Fibroblast of skin of right quadriceps (primary cell): ENCODE measurements at regions not wholly inside any gene's neighbourhood (a gene's known extent, or its start where the extent isn't known, plus 50 kb on each side); places are given as distances from the start of the nearest gene placed in this dataset.

ENCODE experiments used
- DNase-seq: peaks from one replicate; pipeline ENCODE4 v3.0.0-alpha.2; 2013

DNA sequence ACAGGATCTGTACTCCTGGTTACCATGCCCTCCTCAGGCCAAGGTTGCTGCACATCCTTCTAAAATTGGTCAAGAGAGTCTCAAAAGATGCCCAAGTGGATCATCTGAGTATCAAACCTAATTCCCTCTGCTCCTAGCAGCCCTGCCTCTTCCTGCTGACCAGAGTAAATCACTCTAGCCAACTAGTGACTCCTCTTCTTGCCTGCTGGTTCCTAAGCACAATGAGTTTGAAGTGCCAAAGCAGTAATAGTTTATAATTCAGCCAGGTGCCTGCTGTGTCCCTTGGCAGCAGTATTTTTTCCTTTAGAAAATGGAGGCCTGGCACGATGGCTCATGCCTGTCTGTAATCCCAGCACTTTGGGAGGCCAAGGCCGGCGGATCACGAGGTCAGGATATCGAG lies 137.9 kb upstream of the CAMK1G start:
- no peak for DNase-seq

DNA sequence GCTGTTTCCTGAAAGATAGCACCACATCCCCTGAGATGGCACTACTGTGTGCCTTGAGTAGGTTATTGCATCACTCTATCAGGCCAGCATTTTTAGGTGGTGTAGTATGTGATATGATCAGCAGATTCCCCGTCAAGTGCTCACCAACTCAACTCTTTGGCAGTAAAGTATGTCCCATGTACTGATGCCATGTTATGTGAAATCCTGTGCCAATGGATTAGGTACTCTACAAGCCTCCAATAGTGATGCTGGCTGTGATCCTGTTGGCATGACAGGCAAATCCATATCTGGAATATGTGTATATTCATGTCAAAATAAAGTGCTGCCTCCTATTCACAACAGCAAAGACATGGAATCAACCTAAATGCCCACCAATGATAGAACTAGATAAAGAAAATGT lies 137.2 kb upstream of the CAMK1G start:
- DNase-seq: no peak

DNA sequence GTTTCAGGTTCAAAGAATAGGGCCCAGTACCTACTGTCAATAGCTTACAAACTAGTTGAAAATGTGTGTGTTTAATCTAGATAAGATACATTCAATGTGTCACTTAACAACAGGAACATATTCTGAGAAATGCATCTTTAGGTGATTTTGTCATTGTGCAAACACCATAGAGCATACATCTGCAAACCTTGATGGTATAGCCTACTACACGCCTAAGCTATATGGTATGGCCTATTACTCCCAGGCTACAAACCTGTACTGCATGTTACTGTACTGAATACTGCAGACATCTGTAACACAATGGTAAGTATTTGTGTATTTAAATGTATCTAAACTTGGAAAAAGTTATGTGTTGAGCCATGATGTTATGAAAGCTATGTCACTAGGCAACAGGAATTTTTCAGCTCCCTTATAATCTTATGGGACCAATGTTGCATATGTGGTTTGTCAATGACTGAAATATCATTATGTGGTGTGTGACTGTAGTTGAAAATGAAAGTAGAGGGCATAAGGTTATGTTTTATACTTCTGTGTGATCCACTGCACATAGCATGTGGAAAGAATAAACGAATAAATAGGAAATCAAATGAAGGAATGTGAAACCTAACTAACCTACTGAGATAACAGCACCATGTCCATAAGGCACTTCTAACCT lies 129.0 kb upstream of the CAMK1G start:
- DNase-seq: peak; percentile 64

DNA sequence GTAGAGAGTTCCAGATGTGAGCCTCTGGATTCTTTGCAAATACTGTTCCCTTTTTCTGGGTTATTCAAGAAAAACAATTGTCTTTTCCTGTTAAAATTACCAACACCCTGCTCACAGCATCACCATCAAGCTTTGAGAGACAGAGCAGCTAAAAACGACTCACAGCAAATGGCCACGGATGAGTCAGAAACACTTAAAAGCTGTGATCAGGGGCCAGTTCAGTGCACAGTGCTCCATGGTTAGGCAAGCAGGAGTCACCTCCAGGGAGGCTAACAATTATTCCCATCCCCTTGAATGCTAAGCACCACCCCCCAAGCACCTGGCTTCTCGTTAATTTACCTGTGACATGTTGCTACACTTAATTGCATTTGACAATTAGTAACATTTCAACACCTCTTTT lies 128.4 kb upstream of the CAMK1G start:
- DNase-seq: peak; percentile 65

DNA sequence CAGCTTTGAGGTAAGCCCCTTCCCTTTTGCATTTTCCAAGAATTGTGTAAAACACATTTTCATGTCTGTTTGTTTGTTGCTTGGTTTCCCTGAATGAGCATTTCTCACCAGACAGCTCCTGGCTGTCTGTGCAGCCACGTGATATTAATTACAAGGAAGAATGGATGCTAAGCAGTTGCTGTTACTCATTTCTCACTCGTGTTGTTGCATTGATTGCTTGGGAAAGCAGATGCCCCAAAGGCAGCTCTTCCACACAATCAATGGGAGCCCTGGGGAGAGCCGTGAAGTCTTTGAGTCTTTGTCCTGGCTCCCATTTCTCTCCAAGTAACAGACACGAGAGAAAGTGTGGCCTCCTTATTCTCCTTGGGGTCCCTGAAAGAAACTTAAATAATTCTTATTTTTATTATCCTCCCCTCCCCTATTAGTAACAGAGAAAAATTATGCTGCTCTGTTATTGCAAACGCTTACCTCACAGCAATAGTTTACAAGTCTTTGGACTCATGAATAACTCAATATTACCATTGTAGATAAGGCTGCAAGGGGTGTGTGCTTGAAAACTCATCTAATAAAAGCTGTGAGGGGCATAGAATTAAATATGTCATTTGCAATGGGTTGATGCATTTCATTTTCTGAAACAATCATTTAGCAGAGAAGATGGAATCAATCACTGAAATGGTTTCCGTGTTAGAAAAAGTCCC lies 127.7 kb upstream of the CAMK1G start:
- DNase-seq: peak; percentile 31

DNA sequence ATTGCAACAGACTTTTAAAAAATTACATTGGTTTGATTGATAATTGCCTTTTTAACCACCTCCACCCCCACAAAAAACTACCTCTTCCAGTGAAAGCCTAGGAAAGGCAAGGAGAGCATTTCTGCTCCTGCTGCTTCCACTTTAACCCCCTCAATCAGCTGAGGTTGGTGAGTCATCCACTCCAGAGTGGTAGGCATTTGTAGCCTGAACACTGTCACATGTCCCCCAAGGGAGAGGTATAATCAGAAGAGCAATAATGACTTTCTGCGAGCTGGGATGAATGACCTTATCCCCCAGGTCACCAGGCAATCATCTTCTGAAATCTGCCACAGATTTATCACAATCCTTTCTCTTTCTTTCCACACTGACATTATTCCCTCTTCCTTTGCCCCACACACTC lies 126.6 kb upstream of the CAMK1G start:
- DNase-seq: peak; percentile 68

DNA sequence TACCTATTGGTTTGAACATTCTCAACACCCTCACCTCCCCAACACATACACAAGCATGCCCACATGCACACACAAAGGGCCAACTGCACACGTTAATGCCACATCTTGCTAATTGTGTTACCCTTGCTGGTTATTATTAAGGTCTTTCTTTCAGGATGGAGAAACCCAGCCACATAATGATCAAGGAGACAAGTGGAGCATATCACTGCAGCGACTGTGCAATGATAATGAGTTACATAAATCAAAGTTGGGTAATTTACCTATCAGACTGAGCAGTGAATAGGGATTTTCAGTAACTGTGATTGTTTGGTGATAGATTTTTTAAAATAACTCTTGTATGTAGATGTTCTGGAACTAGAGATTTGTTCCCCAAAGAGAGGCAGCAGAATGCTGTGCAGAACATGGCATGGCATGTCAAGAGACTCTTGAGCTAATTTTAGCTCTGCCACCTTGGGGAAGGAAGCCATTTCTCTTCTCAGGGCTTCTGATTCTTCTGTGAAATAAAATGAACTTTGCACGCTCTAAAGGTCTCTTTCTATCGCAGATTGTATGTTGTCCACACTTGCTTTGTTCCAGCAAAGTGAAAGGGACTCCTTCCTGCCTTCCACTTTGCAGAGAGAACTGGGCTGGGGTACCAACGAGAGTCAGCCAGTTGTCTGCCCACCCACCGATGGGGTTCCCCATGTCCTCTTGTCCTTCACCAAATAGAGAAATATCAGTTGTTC lies 126.0 kb upstream of the CAMK1G start:
- no peak for DNase-seq

DNA sequence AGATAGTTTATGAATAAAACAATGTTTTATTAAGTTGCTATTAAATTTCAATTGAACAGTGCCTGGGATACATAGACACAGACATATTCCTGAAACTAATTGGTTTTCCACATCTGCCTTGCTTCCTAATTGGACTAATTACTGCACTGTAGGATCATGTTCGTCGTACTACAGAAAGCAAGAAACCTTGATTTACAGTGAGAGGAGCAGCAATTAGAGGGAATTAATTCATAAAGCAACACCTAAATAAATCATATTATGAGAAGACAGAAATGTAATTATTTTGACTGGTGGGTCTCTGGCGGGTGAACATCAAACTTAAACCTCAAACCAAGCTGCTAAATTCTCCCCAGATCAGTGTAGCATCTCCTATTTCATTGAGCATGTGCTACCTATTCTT lies 124.6 kb upstream of the CAMK1G start:
- DNase-seq: no peak

DNA sequence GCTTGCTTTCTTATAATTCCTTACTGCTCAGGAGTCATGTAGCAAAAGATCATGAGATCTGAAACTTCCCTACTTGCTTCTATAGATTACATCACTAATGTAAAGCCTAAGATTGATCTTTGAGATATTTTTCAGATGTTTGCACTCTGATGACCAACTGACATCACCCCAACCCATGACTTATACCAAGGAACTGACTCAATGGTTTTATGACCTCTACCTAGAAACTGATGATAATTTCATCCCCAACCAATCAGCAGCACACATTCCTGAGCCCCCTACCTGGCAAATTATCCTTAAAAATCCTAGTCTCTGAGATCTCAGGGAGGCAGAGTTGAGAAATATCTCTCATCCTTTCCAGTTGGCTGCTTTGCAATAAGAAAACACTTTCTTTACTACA lies 122.3 kb upstream of the CAMK1G start:
- no peak for DNase-seq

DNA sequence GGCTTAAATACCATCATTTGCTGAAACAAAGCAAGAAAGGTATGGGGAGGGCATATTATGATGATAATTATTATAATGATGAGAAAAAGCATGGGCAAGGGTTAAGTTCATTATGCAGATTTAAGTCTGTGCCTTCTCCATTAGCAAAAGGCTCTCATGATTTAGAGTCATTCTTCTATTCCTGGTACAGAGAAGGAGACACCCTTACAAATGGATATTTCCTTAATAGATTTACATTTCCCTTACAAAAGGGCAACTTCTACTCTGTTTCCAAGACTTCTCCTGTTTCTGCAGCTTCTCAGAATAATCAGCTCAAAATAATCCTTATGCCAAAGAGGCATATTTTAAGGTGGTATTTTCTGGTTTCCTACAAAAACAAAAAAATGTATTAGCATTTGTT lies 121.1 kb upstream of the CAMK1G start:
- DNase-seq: no peak

DNA sequence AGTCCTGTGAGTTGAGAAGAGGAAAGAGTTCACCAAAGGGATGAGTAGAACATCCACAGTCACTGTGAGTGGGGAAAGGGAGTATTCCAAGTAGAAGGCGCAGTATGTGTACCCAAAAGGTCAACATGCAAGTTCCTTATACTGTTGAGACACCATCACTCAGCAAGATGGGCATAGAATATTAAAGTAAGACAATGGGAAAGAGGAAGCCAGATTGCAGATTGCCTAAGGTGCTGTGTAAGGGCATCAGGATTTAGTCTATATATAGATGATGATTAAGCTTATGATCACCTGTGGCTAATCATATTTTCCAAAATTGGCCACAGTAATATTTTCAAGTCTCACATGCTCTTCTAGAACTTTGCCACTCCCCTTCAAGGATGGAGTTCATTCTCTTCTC lies 120.1 kb upstream of the CAMK1G start:
- no peak for DNase-seq

DNA sequence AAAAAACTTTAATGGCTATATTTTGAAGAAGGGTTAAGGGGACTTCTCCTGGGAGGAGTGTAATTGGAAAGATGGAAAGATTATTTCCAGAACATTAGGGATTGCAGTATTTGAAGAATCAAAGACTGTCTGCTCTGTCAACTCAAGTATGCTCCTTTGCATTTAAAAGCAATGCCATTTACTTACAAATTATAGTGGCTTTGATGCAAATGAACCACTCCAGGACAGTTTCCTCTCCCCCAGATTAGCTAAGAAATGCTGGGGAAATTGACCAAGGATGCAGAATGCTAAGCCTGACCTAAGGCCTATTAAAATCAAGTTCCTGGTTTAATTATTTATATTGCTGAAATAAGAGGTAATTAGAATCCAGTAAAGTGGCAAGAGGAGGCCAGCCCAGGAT lies 110.5 kb upstream of the CAMK1G start:
- DNase-seq: no peak

DNA sequence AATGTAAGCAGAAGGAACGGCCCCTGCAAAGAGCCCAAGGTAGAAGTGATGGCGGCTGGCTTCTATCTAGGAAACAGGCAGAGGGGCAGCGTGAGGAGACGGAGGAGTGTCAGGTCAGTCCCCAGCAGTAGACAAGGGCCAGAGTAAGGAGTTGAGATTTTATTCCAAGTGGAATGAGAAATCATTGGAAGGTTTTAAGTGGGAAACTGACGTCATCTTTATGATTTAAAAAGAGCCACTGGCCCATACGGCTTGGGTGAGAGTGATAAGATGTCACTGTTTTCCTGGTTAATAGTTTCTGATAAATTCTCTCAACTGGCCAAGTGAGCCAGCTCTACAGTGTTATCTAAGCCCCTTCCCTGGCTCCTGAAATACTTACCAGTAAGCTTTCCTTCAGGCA lies 103.2 kb upstream of the CAMK1G start:
- no peak for DNase-seq

DNA sequence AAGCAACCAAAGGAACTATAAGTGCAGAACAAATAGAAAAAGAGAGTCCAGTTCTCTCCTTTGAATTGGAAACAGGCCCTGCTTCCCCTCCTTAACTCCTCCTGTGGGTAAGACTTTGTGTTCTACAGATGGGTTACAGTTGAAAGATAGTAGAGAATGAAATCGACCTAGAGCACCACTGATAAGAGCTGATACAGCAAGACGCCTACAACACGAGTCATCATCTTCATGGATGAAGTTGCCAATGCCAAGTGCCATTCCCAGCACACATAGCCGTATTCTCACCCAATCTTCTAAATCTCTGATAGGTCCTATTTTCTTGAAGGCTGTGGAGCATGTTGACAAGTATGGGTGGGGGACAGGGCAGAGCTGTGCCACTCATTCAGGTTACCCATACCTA lies 99.8 kb upstream of the CAMK1G start:
- no peak for DNase-seq

DNA sequence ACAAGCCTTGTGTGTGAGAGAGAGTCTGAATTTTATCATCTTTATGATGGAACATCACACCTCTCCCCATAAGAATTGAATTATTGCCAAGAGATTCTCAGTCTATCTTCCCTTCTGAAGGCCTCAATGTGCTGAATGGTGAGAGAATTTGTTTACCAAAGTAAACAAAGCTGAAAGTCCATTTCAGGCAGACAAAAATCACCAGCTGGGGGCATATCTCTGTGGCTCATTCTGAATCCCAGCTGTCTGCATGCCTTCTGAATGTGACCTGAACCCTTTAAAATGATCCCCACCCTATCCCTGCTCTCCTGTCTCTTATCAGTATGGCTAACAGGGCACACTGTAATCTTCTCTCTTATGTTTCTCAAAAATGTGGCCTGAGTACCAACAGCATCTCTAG lies 99.1 kb upstream of the CAMK1G start:
- DNase-seq: no peak

DNA sequence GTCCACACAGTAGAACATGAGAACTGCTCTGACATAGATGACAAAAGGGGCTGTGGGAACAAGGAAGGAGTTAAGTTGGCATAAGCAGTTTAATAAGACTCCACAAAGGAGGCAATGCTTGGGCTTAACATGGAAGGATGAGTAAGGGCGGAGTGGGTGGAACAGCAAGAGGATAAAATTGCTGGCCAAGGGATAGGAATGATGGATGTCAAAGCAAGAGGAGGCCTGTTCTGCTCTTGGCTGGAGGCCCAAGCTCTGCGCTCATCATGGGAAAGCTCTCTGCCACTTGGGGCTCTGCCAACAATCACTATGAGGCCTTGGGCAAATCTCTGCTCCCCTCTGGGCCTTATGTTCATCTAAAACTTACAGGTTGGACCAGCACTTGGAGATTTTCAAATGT lies 98.3 kb upstream of the CAMK1G start:
- peak; percentile 72 for DNase-seq

DNA sequence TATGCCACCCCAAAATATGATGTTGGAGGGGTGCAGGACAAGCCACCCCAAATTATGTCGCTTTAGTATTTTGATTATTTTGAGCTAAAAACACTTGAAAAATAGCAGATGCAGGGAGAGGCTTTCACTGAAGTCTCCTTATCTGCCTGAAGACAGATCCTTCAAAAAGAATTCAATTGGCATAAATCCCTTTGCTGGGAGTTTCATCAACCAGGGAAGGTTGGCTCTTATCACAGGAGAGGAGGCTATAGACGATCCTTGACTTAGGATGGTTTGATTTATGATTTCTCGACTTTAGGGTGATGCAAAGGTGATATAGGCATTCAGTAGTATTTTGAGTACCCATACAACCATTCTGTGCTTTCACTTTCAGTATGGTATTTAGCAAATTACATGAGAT lies 97.8 kb upstream of the CAMK1G start:
- DNase-seq: no peak

DNA sequence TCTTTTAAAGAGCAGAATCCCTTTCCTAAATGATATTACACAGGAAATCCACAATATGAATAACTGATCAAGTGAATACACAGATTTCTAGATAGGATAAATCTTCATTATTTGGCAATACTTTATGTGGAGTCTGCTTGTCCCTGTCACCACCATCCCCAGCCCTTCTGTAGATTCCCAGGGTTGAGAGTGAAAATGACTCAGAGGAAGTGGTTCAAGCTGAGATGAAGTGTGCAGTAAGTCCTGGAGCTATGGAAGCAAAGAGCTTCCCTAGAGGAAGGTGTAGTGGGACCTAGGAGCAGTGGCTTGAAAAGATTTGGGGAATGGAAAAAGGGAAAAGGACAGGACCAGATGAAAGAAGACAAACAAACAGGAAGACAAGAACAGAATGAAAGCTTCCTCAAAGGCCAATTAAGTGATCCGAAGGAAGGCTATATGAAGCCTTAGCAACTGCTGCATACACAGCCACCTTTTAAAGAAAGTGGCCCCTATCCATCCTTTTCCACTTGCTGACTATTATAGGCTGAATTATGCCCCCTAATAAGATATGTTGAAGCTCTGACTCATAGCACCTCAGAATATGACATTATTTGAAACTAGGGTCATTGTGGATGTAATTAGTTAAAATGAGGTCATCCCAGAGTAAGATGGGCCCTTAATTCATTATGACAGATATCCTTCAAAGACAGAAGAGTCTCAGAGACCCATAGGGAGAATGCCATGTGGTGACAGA lies 96.5 kb upstream of the CAMK1G start:
- DNase-seq: peak; percentile 70

DNA sequence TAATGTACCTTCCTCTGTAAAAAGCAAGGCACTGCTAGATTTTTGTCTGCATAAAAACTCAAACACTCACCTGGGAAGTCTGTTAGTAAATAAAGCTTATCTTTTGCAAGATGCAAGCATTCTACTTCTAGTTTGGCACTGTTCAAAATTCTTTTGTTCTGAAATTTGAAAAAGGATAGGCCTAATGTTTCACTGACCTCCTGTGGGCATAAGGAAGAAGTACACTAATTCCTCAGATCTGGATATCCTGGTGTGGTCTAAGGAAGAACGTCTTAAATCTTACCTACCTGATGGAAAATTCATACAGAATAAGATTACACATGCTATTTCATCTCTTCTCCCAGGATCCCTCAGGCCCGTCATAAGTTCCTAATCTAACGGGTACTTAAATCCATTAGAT lies 93.5 kb upstream of the CAMK1G start:
- DNase-seq: peak; percentile 35

DNA sequence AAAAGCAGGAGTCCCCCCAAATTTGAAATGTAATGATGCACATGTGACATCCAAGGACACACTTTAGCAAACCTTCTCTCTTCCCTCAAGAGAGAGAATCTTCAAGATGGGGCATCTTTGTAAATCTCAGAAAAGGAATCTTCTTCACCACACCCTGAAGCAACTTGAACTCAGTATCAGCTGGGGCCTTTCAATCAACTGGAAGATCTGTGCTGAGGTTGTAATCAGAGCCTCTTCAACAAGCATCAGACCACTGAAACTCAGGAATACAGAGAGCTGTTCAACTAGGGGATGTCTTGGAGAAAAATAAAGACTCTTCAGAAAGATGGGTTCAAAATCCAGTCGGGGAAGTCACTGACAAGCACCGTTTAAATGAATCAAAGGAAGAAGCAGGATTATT lies 92.5 kb upstream of the CAMK1G start:
- DNase-seq: no peak

DNA sequence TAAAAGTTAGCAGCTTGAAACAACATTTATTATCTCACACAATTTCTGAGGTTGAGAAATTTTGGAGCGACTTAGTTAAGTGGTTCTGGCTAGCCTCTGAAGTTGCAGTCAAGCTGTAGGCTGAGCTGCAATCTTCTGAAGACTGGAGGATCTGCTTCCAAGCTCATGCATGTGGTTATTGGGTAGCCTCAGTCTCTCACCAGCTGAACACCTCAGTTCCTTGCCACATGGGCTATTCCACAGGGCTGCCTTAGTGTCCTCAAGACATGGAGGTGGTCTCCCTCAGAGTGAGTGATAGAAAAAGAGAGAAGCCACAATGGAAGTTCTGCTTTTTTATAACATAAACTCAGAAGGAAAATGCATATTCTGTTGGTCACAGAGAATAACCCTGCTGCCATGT lies 92.0 kb upstream of the CAMK1G start:
- DNase-seq: no peak

DNA sequence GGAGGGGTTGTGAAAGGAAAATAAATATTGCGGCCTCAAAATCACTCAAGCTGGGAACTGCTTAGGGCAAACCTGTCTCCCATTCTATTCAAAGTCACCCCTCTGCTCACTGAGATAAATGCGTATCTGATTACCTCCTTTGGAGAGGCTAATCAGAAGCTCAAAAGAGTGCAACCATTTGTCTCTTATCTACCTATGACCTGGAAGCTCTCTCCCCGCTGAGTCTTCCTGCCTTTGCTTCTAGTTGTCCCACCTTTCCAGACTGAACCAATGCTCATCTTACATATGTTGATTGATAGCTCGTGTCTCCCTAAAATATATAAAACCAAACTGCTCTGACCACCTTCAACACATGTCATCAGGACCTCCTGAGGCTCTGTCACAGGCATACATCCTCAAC lies 91.6 kb upstream of the CAMK1G start:
- no peak for DNase-seq

DNA sequence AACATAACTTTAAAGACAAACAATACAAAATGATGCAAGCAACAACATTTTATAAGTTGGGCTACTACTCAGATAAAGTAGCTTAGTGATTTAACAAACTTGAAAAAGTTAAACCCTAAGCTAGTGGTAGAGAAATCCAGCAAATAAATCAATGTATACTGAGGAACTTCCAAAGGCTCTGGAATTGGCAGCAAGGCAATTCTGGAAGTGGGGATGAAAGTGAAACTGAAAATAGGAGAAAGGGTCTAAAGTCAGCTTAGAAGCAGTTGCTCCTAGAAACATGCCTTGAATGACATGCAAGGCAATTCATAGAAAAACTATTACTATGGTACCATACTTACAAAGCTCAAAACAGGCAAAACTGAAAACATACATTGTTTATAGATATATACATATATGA lies 90.0 kb upstream of the CAMK1G start:
- no peak for DNase-seq

DNA sequence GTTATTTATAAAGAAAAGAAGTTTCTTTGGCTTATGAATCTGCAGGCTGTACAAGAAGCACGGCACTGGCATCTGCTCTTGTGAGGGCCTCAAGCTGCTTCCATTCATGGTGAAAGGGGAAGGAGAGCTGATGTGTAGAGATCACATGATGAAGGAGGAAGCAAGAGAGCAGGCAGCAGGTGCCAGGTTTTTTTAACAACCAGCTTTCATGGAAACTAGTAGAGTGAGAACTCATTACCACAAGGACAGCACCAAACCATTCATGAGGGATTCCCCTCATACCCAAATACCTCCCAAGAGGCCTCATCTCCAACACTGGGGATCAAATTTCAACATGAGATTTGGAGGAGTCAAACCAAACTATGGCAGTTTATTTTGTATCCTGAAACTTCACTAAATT lies 85.8 kb upstream of the CAMK1G start:
- DNase-seq: no peak
